ENCODE measurements at regions not wholly inside any gene's neighbourhood (a gene's known extent, or its start where the extent isn't known, plus 50 kb on each side); places are given as distances from the start of the nearest gene placed in this dataset.

- Mint-ChIP-seq H3K9me3 (no peaks in the 10 kb centered on the region), H3K4me3 (no peak overlapping the region), H3K4me1 (peaks cover 8% of the 10 kb centered on the region), H3K27ac (no peak overlapping the region), H3K27me3 (peaks cover 28% of the 10 kb centered on the region), H3K36me3 (ENCODE audit: low read depth) (no peaks in the 10 kb centered on the region)
- no peak for DNase-seq
- intact Hi-C loops (cut with micrococcal nuclease) = no loop called here
These were observed 380.5 kb upstream of the HNRNPA3 start for GRCh38 chr2:176832086-176832485.

- intact Hi-C loops (cut with micrococcal nuclease) = no loop called here
- no peak for DNase-seq
- Mint-ChIP-seq H3K36me3 (ENCODE audit: low read depth) (no peaks in the 10 kb centered on the region), H3K27me3 (peaks cover 34% of the 10 kb centered on the region), H3K27ac (no peak overlapping the region), H3K4me1 (peaks cover 3% of the 10 kb centered on the region), H3K9me3 (peaks cover 2% of the 10 kb centered on the region), H3K4me3 (no peak overlapping the region)
These were observed 378.9 kb upstream of the HNRNPA3 start for GRCh38 chr2:176833671-176834070.

GRCh38 chr2:176834226-176834625 is 378.4 kb upstream of the HNRNPA3 start:
- peaks cover 36% of the 10 kb centered on the region for H3K27me3 Mint-ChIP-seq
- H3K27ac Mint-ChIP-seq = no peak overlapping the region
- no peak for DNase-seq
- no peak overlapping the region for H3K4me3 Mint-ChIP-seq
- intact Hi-C loops (cut with micrococcal nuclease) = no loop called here
- H3K4me1 Mint-ChIP-seq = peaks cover 3% of the 10 kb centered on the region
- peaks cover 7% of the 10 kb centered on the region for H3K9me3 Mint-ChIP-seq
- H3K36me3 Mint-ChIP-seq (ENCODE audit: low read depth) = no peaks in the 10 kb centered on the region

GRCh38 chr2:176843208-176843607 is 369.4 kb upstream of the HNRNPA3 start:
- intact Hi-C loops (cut with micrococcal nuclease) = no loop called here
- H3K4me1 Mint-ChIP-seq = no peaks in the 10 kb centered on the region
- peaks cover 13% of the 10 kb centered on the region for H3K27me3 Mint-ChIP-seq
- H3K9me3 Mint-ChIP-seq = peaks cover 11% of the 10 kb centered on the region
- DNase-seq = no peak
- H3K27ac Mint-ChIP-seq = no peak overlapping the region
- H3K36me3 Mint-ChIP-seq (ENCODE audit: low read depth) = no peaks in the 10 kb centered on the region
- H3K4me3 Mint-ChIP-seq = no peak overlapping the region

GRCh38 chr2:176844461-176844860 is 368.1 kb upstream of the HNRNPA3 start:
- Mint-ChIP-seq H3K27ac (no peak overlapping the region), H3K36me3 (ENCODE audit: low read depth) (no peaks in the 10 kb centered on the region), H3K9me3 (peaks cover 4% of the 10 kb centered on the region), H3K4me3 (no peak overlapping the region), H3K4me1 (no peaks in the 10 kb centered on the region), H3K27me3 (peaks cover 6% of the 10 kb centered on the region)
- DNase-seq = no peak
- intact Hi-C loops (cut with micrococcal nuclease) = no loop called here

DNA sequence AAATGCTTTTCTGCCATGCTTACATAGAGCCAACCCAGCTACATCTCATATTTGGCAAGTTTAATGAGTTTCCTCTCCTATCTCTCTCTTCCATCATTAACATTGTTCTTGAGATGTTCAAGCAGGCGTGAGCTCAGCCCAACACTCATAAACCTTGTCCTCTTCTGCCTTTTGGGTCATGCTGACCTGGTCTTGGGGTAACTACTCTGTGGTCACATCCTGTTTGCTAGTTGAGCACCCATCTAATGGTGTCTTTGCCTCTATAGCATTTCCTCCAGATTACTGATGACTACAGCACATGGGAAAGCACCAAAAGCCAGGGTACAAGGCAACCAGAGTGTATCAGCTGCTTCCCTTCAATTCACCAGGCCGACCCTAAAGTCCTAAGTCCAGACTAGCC is 366.9 kb upstream of the HNRNPA3 start:
- H3K9me3 Mint-ChIP-seq = peaks cover 4% of the 10 kb centered on the region
- peaks cover 6% of the 10 kb centered on the region for H3K27me3 Mint-ChIP-seq
- intact Hi-C loops (cut with micrococcal nuclease) = no loop called here
- H3K4me1 Mint-ChIP-seq = no peaks in the 10 kb centered on the region
- H3K36me3 Mint-ChIP-seq (ENCODE audit: low read depth) = no peaks in the 10 kb centered on the region
- H3K27ac Mint-ChIP-seq = no peak overlapping the region
- no peak overlapping the region for H3K4me3 Mint-ChIP-seq
- DNase-seq = no peak

DNA sequence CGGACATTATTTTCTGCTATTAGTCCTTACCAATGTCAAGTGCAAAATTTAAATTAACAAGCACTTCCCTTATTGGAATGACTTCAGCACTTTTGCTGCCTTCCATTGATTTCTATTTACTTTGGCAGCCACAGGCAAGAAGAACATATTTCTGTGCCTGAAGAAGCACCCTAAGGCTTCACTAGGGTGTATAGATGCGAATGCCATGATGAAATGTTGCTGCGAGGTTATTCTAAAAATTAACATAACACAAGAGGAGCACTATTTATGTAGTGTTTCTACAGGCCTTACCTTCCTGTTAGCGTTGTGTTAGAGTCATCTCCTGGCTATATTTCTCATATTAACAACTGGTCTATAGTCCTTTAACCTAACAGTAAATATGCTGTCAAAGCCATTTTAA is 365.0 kb upstream of the HNRNPA3 start:
- no peak for DNase-seq
- Mint-ChIP-seq H3K4me3 (no peak overlapping the region), H3K9me3 (peaks cover 7% of the 10 kb centered on the region), H3K4me1 (peaks cover 4% of the 10 kb centered on the region), H3K27me3 (peaks cover 6% of the 10 kb centered on the region), H3K27ac (no peak overlapping the region), H3K36me3 (ENCODE audit: low read depth) (no peaks in the 10 kb centered on the region)
- intact Hi-C loops (cut with micrococcal nuclease) = no loop called here

- peaks cover 6% of the 10 kb centered on the region for H3K9me3 Mint-ChIP-seq
- no peaks in the 10 kb centered on the region for H3K36me3 Mint-ChIP-seq (ENCODE audit: low read depth)
- DNase-seq = no peak
- H3K27ac Mint-ChIP-seq = no peak overlapping the region
- intact Hi-C loops (cut with micrococcal nuclease) = no loop called here
- H3K4me3 Mint-ChIP-seq = no peak overlapping the region
- H3K4me1 Mint-ChIP-seq = peaks cover 13% of the 10 kb centered on the region
- H3K27me3 Mint-ChIP-seq = peaks cover 2% of the 10 kb centered on the region
These were observed 363.8 kb upstream of the HNRNPA3 start for GRCh38 chr2:176848844-176849243.

DNA sequence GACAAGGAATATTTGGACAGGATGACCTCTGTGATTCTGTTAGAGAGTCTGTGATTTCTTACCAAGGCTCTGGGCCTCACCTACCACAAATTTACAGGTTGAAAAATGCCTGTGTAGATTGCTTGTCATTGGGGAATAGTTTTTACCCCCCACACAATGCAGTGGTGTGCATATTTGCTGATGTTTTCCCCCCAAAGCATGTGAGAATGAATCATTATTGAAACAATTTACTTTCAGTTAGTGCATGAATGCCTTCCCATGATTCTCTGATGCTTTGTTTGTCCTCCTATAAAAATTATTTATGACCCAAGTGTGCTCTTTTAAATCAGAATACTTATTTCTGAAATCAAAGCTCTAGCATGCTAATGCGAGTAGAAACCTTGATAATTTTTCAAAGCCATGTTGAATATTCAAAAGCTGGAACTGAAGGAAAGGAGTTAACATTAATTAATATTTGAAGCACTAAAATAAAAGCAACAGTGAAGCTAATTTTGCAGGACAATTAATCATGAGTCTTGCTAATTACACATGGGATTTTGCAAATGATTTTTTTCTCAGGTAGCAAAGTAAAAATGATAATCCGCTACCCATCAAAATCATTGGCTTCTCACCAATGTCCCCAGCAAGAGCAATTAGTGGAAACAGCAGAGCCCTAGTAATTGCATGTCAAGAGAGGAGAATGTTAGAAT is 361.2 kb upstream of the HNRNPA3 start:
- Mint-ChIP-seq H3K4me1 (peaks cover 27% of the 10 kb centered on the region), H3K27ac (no peak overlapping the region), H3K9me3 (peaks cover 11% of the 10 kb centered on the region), H3K36me3 (ENCODE audit: low read depth) (no peaks in the 10 kb centered on the region), H3K4me3 (no peak overlapping the region), H3K27me3 (peaks cover under 1% of the 10 kb centered on the region)
- DNase-seq = no peak
- intact Hi-C loops (cut with micrococcal nuclease) = no loop called here

GRCh38 chr2:176851889-176852483 is 360.6 kb upstream of the HNRNPA3 start:
- DNase-seq = no peak
- Mint-ChIP-seq H3K36me3 (ENCODE audit: low read depth) (peaks cover 1% of the 10 kb centered on the region), H3K4me1 (peaks cover 32% of the 10 kb centered on the region), H3K27ac (no peak overlapping the region), H3K4me3 (peak overlapping the region; percentile 9), H3K9me3 (peaks cover 15% of the 10 kb centered on the region), H3K27me3 (no peaks in the 10 kb centered on the region)
- intact Hi-C loops (cut with micrococcal nuclease) = no loop called here

DNA sequence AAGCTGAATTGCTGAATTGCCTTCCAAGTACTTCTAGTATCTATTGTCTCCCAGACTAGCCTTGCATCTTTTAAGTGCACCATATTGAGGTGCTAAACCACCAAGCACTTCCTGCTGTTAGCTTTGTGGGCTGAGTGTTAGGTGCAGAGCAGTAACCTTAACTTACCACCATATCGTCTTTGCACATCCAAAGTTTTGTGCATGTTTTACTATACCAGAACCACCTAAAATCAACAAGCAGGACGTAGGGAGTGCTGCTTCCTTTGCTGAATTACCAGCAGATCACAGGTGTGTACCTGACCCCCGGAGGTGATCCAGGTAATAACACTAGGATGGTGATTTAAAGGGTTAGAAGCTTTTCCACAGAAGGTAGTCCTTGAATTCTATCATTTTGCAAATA is 359.9 kb upstream of the HNRNPA3 start:
- DNase-seq = peak; percentile 85
- Mint-ChIP-seq H3K4me3 (peak overlapping the region; percentile 9), H3K4me1 (peaks cover 35% of the 10 kb centered on the region), H3K27me3 (no peaks in the 10 kb centered on the region), H3K27ac (peak overlapping the region; percentile 21), H3K9me3 (peaks cover 15% of the 10 kb centered on the region), H3K36me3 (ENCODE audit: low read depth) (peaks cover 1% of the 10 kb centered on the region)
- intact Hi-C loops (cut with micrococcal nuclease) = no loop called here

DNA sequence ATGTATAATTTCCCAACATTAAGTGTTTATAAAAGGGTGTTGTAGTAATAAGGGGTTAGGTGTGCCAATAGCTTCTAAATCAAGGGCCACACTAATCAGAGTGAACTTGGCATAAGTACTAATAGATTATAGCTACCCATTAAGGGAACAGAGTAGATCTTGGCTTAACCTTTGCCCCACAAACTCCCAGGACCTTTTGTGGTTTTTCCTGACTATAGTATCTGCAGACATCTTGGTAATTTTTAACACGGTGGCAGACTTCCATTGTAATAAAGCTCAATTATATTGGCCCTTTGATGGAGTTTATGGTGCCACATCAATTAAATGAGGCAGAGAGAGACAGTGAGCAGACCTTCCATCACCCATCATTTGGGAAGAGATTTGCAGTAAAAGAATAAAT is 358.5 kb upstream of the HNRNPA3 start:
- Mint-ChIP-seq H3K27me3 (no peaks in the 10 kb centered on the region), H3K9me3 (peaks cover 15% of the 10 kb centered on the region), H3K4me3 (no peak overlapping the region), H3K4me1 (peaks cover 35% of the 10 kb centered on the region), H3K27ac (no peak overlapping the region), H3K36me3 (ENCODE audit: low read depth) (peaks cover 1% of the 10 kb centered on the region)
- no peak for DNase-seq
- intact Hi-C loops (cut with micrococcal nuclease) = loop anchor here (2.0 kb wide), 1 partner anchor 27 kb away; no protein-coding TSS in a partner anchor

DNA sequence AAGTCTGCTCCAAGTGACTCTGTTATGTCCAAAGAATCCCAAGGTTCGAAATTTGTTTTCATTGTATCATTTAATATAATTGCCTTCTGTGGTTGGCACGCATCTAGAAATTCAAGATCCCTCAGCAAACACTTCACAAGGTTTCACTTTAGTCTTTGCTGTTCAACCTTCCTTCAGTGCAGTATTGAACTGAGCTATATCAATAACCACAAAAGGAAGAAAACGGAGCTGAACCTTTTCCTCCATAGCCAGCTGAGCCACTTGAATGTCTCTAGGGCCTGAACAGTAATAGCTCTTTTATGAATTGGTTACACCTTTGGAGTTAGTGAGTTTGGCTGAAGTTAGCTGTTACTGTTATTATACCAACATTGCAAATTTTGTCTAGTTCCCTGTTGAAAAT is 357.7 kb upstream of the HNRNPA3 start:
- no peak overlapping the region for H3K27ac Mint-ChIP-seq
- H3K4me3 Mint-ChIP-seq = no peak overlapping the region
- intact Hi-C loops (cut with micrococcal nuclease) = loop anchor here (2.0 kb wide), 1 partner anchor 28 kb away; no protein-coding TSS in a partner anchor

GRCh38 chr2:176856683-176857082 is 355.9 kb upstream of the HNRNPA3 start:
- no peak for DNase-seq
- Mint-ChIP-seq H3K9me3 (peaks cover 15% of the 10 kb centered on the region), H3K27ac (no peak overlapping the region), H3K4me1 (peaks cover 35% of the 10 kb centered on the region), H3K4me3 (no peak overlapping the region), H3K36me3 (ENCODE audit: low read depth) (peaks cover 1% of the 10 kb centered on the region), H3K27me3 (peaks cover 5% of the 10 kb centered on the region)
- intact Hi-C loops (cut with micrococcal nuclease) = no loop called here

More for the DNA sequence above, 357.7 kb upstream of the HNRNPA3 start:
- Mint-ChIP-seq H3K4me1 (peaks cover 35% of the 10 kb centered on the region), H3K36me3 (ENCODE audit: low read depth) (peaks cover 1% of the 10 kb centered on the region), H3K27me3 (peaks cover 3% of the 10 kb centered on the region), H3K9me3 (peaks cover 15% of the 10 kb centered on the region)
- no peak for DNase-seq

Measured in activated CD4-positive, alpha-beta T cell treated with anti-CD3 and anti-CD28 coated beads, Interleukin-2, amount 10 ng/mL, durations not matched to agents 24 days and 14 days (primary cell).